22Rv1 (cell line): ENCODE measurements at regions not wholly inside any gene's neighbourhood (a gene's known extent, or its start where the extent isn't known, plus 50 kb on each side); places are given as distances from the start of the nearest gene placed in this dataset.

Experiments used
- CTCF ChIP-seq: fragments of 450-650 bp; IDR thresholded peaks from 2 replicates; pipeline ENCODE4 v1.5.1; 2017; ENCODE audit warnings: mild to moderate bottlenecking
- ZFX ChIP-seq: fragments of 450-650 bp; IDR thresholded peaks from 2 replicates; pipeline ENCODE4 v1.6.1; 2017; ENCODE audit warnings: antibody characterized with exemption, borderline replicate concordance

- TF ChIP-seq CTCF (no peak), ZFX (no peak)
Observed at GRCh38 chr5:124868676-124869075, 122.2 kb upstream of the ZNF608 start.
